ENCODE measurements at regions not wholly inside any gene's neighbourhood (a gene's known extent, or its start where the extent isn't known, plus 50 kb on each side); places are given as distances from the start of the nearest gene placed in this dataset.

- TF ChIP-seq ZFP36 (IDR thresholded peaks at IDR 0.05; ENCODE audit: borderline replicate concordance, partially characterized antibody) (no peak), HOXA7 (CRISPR knock-in tag; IDR thresholded peaks at IDR 0.05) (no peak), EP300 (IDR thresholded peaks at IDR 0.05) (no peak), ZNF302 (CRISPR knock-in tag; IDR thresholded peaks at IDR 0.05) (no peak), CBX2 (IDR thresholded peaks at IDR 0.05; ENCODE audit: borderline replicate concordance, low read depth) (no peak), MAX (IDR thresholded peaks at IDR 0.05) (no peak), KDM1A (IDR thresholded peaks at IDR 0.05; ENCODE audit: low read depth) (no peak), SREBF2 (IDR thresholded peaks at IDR 0.05) (no peak), BHLHE40 (IDR thresholded peaks at IDR 0.05; ENCODE audit: low read depth, low read length) (no peak), TP53 (CRISPR knock-in tag; IDR thresholded peaks at IDR 0.05) (no peak), JUNB (IDR thresholded peaks at IDR 0.05) (no peak), RFX5 (IDR thresholded peaks at IDR 0.05) (no peak), USF2 (IDR thresholded peaks at IDR 0.05) (no peak), ESRRA (IDR thresholded peaks at IDR 0.05; ENCODE audit: borderline replicate concordance, low read length) (no peak), MAFK (IDR thresholded peaks at IDR 0.05; ENCODE audit: partially characterized antibody) (no peak), PBX3 (IDR thresholded peaks at IDR 0.05) (no peak), ZC3H11A (IDR thresholded peaks at IDR 0.05) (no peak)
- Histone ChIP-seq H3K27ac (0 out of 6 replicates have a peak overlapping the region, but pooled peaks of 1 of the 2 experiments have one; percentile 16), H3K4me2 (no peak overlapping the region), H3K4me1 (no peaks in the 10 kb centered on the region), H3K4me3 (no peak overlapping the region), H3K9me3 (no peaks in the 10 kb centered on the region)
- CTCF ChIA-PET, result no interaction called here
- no peak for FAIRE-seq
- WGBS (ENCODE audit: missing lambda C conversion rate), result 34% methylated on average over 2 of the region's 2 CpGs
- POLR2A ChIA-PET, result no interaction called here
- DNase-seq (ENCODE audit: low read depth in 1 of 2, low spot score in 1 of 2), result no peak
- ATAC-seq, result no peak
These were observed 274.5 kb upstream of the LRTM1 start for GRCh38 chr3:55202326-55202725.

- no peak for TF ChIP-seq EHMT2 (IDR thresholded peaks at IDR 0.05; ENCODE audit: low read depth)
- Histone ChIP-seq H3K4me2 (no peak overlapping the region), H3K27ac (0 out of 6 replicates have a peak overlapping the region, but pooled peaks of 1 of the 2 experiments have one; percentile 16), H3K4me3 (no peak overlapping the region), H3K4me1 (no peaks in the 10 kb centered on the region), H3K9me3 (no peaks in the 10 kb centered on the region)
- POLR2A ChIA-PET, result no interaction called here
- CTCF ChIA-PET, result no interaction called here
- FAIRE-seq (no peak), ATAC-seq (no peak), DNase-seq (ENCODE audit: low read depth in 1 of 2, low spot score in 1 of 2) (no peak)
- WGBS (ENCODE audit: missing lambda C conversion rate), result 24% methylated on average over 7 of the region's 7 CpGs
These were observed 273.9 kb upstream of the LRTM1 start for GRCh38 chr3:55201779-55202178.

- H3K4me2 ChIP-seq, result no peak overlapping the region
- no peak for DNase-seq (ENCODE audit: low read depth in 1 of 2, low spot score in 1 of 2)
- ATAC-seq, result no peak
- ChIA-PET POLR2A (no interaction called here), CTCF (no interaction called here)
- no peak overlapping the region for H3K27ac ChIP-seq
- no peak for FAIRE-seq
- H3K9me3 ChIP-seq, result no peaks in the 10 kb centered on the region
- no peaks in the 10 kb centered on the region for H3K4me1 ChIP-seq
- no peak for TF ChIP-seq CBX8 (IDR thresholded peaks at IDR 0.05)
- TF ChIP-seq PHF8 (IDR thresholded peaks at IDR 0.05; ENCODE audit: borderline replicate concordance, low read depth), result no peak
- TF ChIP-seq SREBF2 (IDR thresholded peaks at IDR 0.05), result no peak
- no peak for TF ChIP-seq HOXB5 (CRISPR knock-in tag; IDR thresholded peaks at IDR 0.05)
- TF ChIP-seq HOXA7 (CRISPR knock-in tag; IDR thresholded peaks at IDR 0.05), result no peak
- TF ChIP-seq JUNB (IDR thresholded peaks at IDR 0.05), result no peak
- TF ChIP-seq POLR2A (IDR thresholded peaks at IDR 0.05; ENCODE audit: low read length), result no peak
- TF ChIP-seq EHMT2 (IDR thresholded peaks at IDR 0.05; ENCODE audit: low read depth), result no peak
- no peak for TF ChIP-seq CEBPB (IDR thresholded peaks at IDR 0.05)
- TF ChIP-seq POLR2AphosphoS2 (conservative IDR thresholded peaks at IDR 0.05; ENCODE audit: low read length), result no peak
- TF ChIP-seq CHD2 (IDR thresholded peaks at IDR 0.05; ENCODE audit: low read length, partially characterized antibody), result no peak
- TF ChIP-seq RNF2 (IDR thresholded peaks at IDR 0.05; ENCODE audit: borderline replicate concordance, low read depth), result no peak
- no peak for TF ChIP-seq HOXB13 (CRISPR knock-in tag; IDR thresholded peaks at IDR 0.05; ENCODE audit: low read depth)
- TF ChIP-seq ZNF302 (CRISPR knock-in tag; IDR thresholded peaks at IDR 0.05), result no peak
- no peak for TF ChIP-seq CHD4 (IDR thresholded peaks at IDR 0.05; ENCODE audit: borderline replicate concordance)
- H3K4me3 ChIP-seq, result no peak overlapping the region
- WGBS (ENCODE audit: missing lambda C conversion rate), result 4% methylated on average over 2 of the region's 2 CpGs
These were observed 273.0 kb upstream of the LRTM1 start for GRCh38 chr3:55200906-55201305.
